Transverse colon (tissue), 4 donors: ENCODE measurements at regions not wholly inside any gene's neighbourhood (a gene's known extent, or its start where the extent isn't known, plus 50 kb on each side); places are given as distances from the start of the nearest gene placed in this dataset.

Source experiments
- POLR2A ChIP-seq: fragments of 450-650 bp; IDR thresholded peaks from one replicate; pipeline ENCODE4 v1.6.1; 2016; ENCODE audit warnings: antibody characterized with exemption, mild to moderate bottlenecking, moderate library complexity
- POLR2AphosphoS5 ChIP-seq, 3 donors: sonication (generic); formaldehyde crosslinking; IDR thresholded peaks; one replicate each; pipeline ENCODE4 v1.6.1; 2016; ENCODE audit warnings: antibody characterized with exemption in 3 of 3
- TF ChIP-seq, protein P1 (sequence below), 5 experiments: fragments of 200-600 bp in 3 of 5; fragments of 450-650 bp in 2 of 5; sonication (generic) in 3 of 5; IDR thresholded peaks; 1 replicate in 2 of 5; 2 replicates in 3 of 5; pipeline ENCODE4 v1.5.1; 2016 to 2017; ENCODE audit warnings: antibody characterized with exemption in 5 of 5, inconsistent platforms in 3 of 5, mild to moderate bottlenecking in 2 of 5, moderate library complexity in 1 of 5

GRCh38 chr11:29279716-29280115, 737.1 kb downstream of the KCNA4 start:
- TF ChIP-seq, protein P1, sequence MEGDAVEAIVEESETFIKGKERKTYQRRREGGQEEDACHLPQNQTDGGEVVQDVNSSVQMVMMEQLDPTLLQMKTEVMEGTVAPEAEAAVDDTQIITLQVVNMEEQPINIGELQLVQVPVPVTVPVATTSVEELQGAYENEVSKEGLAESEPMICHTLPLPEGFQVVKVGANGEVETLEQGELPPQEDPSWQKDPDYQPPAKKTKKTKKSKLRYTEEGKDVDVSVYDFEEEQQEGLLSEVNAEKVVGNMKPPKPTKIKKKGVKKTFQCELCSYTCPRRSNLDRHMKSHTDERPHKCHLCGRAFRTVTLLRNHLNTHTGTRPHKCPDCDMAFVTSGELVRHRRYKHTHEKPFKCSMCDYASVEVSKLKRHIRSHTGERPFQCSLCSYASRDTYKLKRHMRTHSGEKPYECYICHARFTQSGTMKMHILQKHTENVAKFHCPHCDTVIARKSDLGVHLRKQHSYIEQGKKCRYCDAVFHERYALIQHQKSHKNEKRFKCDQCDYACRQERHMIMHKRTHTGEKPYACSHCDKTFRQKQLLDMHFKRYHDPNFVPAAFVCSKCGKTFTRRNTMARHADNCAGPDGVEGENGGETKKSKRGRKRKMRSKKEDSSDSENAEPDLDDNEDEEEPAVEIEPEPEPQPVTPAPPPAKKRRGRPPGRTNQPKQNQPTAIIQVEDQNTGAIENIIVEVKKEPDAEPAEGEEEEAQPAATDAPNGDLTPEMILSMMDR (IDR thresholded peaks at IDR 0.05) = no peak
- TF ChIP-seq POLR2A = no peak
- no peak for TF ChIP-seq POLR2AphosphoS5 (IDR thresholded peaks at IDR 0.05)
